ENCODE measurements at regions not wholly inside any gene's neighbourhood (a gene's known extent, or its start where the extent isn't known, plus 50 kb on each side); places are given as distances from the start of the nearest gene placed in this dataset.

DNA sequence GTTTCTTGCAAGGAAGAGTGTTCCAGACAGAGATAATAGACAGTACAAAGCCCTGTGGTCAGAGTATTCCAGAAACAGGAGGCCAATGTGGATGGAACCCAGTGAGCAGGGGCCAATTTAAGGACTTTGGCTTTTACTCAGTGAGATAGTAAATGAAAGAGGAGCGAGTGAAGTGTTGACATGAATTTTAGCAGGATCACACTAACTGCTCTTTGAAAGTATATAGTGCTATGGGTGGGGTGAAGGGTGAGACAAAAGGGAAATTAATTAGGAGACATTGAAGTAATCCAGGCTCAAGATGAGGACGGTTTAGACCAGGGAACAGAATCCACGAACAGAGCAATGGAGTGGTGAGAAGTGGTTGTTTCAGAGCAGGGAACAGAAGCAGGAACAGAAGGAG lies 62.2 kb upstream of the TES start:
- no peak for DNase-seq

DNA sequence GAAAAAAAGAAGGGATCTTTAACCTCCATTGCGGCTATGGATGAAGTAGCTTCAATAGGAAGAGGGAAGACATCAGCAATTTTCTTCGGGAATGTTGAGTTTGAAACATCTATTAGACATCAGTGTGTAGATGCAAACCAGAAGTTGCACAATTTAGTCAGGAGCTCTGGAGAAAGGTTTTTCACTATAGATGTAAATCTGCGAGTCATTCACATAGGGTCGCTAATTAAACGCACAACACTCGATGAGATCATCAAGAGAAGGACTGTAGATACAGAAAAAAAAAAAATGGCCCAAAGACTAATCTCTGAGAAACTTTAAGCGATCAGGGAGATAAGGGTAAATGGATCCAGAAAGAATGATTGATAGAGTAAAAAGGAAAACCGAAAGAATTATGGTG lies 61.7 kb upstream of the TES start:
- no peak for DNase-seq

DNA sequence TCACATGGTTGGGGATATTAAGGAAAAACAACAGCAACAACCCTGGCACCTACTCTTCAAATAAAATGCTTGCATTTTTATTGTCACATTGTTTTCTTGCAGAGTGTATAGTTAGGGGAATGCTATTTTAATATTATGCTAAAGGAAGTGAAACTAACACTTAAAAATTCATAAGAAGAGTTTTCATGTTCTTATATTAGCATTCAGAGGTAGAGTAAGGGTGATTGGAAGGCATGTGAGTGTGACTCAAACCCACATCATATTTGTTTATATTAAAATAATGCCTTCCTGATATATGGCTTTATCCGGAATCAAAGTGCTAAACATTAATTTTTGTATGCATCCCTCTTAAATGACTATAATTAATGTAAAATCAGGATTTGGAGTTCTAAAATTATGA lies 59.8 kb upstream of the TES start:
- no peak for DNase-seq

DNA sequence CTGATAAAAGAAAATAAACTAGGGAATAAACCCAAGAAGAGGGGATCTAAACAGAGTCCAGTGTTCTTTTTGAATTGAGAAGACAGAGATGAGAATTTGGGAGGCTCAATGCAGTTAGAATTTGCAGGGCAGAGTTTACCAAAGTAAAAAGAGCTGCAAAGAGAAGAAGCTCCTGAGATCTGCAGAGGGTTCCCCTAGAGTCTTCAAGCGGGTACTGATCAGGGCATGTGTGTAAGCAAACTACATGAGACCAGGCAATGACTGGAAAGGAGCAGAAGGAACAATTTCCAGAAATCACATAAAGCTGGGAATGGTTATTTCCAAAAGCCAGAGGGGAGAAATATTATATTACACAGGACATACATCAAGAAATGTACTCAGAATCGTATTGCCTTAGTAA lies 58.1 kb upstream of the TES start:
- no peak for DNase-seq

DNA sequence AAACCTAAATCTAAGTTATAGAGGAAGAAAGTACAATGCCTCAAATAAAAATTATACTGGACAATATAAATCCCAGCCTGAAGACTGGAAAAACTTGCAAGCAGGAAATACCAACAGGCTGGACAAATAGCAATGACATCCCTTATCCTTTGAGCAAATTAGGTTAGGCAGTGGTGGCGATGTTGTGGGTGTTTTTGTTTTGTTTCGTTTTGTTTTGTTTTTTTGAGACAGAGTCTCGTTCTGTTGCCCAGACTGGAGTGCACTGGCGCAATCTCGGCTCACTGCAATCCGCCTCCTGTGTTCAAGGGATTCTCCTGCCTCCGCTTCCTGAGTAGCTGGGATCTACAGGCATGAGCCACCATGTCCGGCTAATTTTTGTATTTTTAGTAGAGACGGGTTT lies 57.3 kb upstream of the TES start:
- no peak for DNase-seq

DNA sequence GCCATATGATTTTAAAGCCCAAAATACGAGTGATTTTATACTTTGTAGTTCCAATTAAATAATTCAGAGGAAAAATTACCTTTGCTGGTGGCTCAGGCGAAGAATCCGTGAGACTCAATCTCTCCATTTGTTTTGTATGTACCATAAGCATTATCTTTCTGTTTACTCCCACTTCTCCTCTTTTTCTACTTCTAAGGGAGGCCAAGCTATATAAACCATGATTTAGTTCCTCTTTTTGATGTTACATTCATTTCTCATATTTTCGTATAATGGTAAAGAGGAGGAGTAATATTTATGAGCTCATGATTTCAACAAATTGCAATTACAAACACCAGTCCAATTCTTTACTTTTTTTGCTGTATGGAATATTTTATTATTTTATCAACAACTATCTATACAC lies 50.6 kb upstream of the TES start:
- no peak for DNase-seq
